ENCODE measurements at regions not wholly inside any gene's neighbourhood (a gene's known extent, or its start where the extent isn't known, plus 50 kb on each side); places are given as distances from the start of the nearest gene placed in this dataset.

DNA sequence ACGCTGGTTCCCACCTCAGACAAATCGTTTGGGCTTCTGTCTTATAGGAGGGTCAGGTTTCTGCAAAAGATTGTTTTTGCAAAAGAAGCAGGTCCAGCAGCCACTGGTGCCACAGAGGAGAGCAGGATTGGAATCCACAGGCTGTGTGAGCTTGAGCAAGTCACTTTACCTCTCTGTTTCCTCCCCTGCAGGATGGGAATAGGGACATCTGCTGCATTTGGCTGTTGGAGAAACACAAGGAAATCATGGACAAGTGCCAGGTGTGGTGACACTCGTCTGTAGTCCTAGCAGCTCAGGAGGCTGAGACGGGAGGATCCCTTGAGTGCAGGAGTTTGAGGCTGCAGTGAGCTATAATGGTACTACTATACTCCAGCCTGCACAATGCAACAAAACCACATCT, 422.6 kb downstream of the MN1 start:
- peaks cover 0 to 12% of the 10 kb centered on the region in 2 donors for H3K27me3 ChIP-seq
- H3K27ac ChIP-seq, result no peak overlapping the region
- H3K36me3 ChIP-seq, result no peaks in the 10 kb centered on the region
- H3K9me3 ChIP-seq, result no peaks in the 10 kb centered on the region
- no peak overlapping the region for H3K4me3 ChIP-seq
- H3K4me1 ChIP-seq, result peaks cover 0 to 4% (median 0%) of the 10 kb centered on the region in 4 donors
- TF ChIP-seq, protein P1, sequence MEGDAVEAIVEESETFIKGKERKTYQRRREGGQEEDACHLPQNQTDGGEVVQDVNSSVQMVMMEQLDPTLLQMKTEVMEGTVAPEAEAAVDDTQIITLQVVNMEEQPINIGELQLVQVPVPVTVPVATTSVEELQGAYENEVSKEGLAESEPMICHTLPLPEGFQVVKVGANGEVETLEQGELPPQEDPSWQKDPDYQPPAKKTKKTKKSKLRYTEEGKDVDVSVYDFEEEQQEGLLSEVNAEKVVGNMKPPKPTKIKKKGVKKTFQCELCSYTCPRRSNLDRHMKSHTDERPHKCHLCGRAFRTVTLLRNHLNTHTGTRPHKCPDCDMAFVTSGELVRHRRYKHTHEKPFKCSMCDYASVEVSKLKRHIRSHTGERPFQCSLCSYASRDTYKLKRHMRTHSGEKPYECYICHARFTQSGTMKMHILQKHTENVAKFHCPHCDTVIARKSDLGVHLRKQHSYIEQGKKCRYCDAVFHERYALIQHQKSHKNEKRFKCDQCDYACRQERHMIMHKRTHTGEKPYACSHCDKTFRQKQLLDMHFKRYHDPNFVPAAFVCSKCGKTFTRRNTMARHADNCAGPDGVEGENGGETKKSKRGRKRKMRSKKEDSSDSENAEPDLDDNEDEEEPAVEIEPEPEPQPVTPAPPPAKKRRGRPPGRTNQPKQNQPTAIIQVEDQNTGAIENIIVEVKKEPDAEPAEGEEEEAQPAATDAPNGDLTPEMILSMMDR (IDR thresholded peaks at IDR 0.05), result no peak
- intact Hi-C loops (cut with DNase I; ENCODE audit: low total_unique reads), result no loop called here
- DNase-seq, result no peak

DNA sequence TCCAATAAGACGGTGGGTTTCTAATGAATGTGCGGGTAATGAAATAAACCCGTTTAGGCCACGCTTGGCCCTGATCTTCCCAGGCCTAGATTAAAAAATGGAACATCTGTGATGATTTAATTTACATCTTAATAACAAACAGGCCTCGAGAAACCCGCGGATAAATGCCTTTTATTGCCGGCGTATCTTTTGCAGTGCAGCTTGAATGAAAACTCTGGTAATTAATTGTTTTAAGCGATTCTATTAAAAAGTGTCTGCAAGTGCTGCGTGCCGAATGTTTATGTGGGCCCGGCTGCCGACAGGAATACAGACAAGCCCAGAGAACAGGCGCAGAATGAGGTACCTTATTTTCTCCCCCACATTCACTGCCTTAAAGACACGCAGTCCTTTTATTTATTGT, 420.7 kb downstream of the MN1 start:
- no peak overlapping the region for H3K27ac ChIP-seq
- DNase-seq, result no peak
- H3K9me3 ChIP-seq, result no peaks in the 10 kb centered on the region
- peaks cover 0 to 4% (median 0%) of the 10 kb centered on the region in 4 donors for H3K4me1 ChIP-seq
- H3K36me3 ChIP-seq, result no peaks in the 10 kb centered on the region
- intact Hi-C loops (cut with DNase I; ENCODE audit: low total_unique reads), result no loop called here
- no peak overlapping the region for H3K4me3 ChIP-seq
- peaks cover 0 to 25% of the 10 kb centered on the region in 2 donors for H3K27me3 ChIP-seq
- TF ChIP-seq, protein P1 (IDR thresholded peaks at IDR 0.05), result no peak

DNA sequence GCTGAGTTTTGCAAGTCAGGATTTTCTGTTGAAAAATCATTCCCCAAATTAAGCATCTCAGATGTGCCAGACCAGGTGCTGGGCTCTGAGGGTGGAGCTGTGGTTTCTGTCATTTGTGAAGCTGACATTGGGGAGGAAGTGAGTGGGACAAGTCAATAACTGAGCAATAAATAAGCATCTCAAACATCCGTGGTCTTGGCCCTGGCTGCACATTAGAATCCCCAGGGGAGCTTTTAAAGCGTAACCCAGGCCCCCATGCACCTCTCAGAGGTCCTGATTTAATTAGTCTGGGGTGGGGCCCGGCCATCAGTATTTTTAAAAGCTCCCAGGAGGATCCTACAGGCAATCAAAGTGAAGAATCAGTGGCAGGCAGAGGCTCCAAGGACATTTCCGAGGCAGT, 420.0 kb downstream of the MN1 start:
- no peak for DNase-seq
- H3K4me1 ChIP-seq, result peaks cover 0 to 4% (median 0%) of the 10 kb centered on the region in 4 donors
- H3K27me3 ChIP-seq, result peaks cover 0 to 26% of the 10 kb centered on the region in 2 donors
- H3K36me3 ChIP-seq, result no peaks in the 10 kb centered on the region
- intact Hi-C loops (cut with DNase I; ENCODE audit: low total_unique reads), result no loop called here
- H3K4me3 ChIP-seq, result no peak overlapping the region
- no peak overlapping the region for H3K27ac ChIP-seq
- H3K9me3 ChIP-seq, result no peaks in the 10 kb centered on the region
- TF ChIP-seq, protein P1 (IDR thresholded peaks at IDR 0.05), result no peak

DNA sequence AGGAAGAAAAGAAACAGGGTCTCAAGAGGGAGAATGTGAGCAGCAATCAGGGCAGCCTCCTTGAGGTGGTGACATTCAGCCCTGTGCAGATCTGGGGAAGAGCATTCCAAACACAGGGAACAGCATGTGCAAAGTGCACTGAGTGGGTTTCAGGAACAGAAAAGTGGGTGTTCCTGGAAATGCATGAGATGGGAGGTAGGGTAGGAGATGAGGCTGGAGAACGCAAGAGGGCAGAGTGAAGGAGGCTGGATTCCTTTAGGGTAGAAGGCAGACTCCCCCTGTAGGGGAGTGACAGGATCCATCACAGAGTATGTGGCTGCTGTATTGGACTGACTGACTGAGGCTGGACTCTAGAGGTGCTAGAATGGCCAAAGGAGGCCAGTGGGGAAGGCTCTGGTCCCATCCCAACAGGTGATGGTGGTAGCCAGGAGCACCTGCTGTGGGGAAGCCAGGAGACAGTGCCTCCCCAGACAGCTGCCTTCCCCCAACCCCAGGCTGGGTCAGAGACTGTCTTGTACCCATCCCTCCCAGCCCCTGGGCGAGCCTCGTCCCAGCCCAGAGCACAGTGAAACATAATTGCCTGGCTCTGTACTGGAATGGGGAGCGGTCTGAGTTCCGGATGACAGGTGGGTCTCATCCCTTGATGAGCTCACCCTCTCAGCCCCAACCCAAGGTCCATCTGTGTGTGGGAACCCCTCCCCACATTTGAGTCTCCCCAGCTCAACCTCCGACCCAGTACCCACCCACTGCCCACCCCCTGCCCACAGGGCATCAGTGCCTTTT, 419.4 kb downstream of the MN1 start:
- Histone ChIP-seq H3K4me3 (no peak overlapping the region), H3K27ac (no peak overlapping the region), H3K4me1 (peaks cover 0 to 4% (median 0%) of the 10 kb centered on the region in 4 donors), H3K36me3 (no peaks in the 10 kb centered on the region), H3K27me3 (peaks cover 0 to 26% of the 10 kb centered on the region in 2 donors), H3K9me3 (no peaks in the 10 kb centered on the region)
- no peak for DNase-seq
- intact Hi-C loops (cut with DNase I; ENCODE audit: low total_unique reads), result no loop called here
- TF ChIP-seq, protein P1 (IDR thresholded peaks at IDR 0.05), result no peak

DNA sequence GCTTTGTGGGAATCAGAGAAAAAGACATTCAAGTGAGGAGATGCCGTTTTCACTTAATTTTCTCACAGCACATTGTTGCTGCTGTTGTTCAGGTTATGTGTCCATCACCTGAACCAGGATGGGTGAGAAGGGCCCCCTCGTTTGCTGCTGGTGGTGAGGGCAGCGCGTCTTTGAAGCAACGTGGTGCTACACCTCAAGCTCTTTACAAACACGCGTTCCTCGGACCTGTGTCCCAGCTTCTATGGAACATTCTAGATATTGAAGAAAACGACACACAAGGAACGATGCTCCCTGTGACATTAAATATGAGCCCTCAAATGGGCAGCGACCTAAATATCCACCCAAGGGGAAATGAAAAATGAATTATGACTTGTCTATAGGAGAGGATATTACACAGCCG, 418.6 kb downstream of the MN1 start:
- no peaks in the 10 kb centered on the region for H3K9me3 ChIP-seq
- H3K27me3 ChIP-seq, result peaks cover 0 to 26% of the 10 kb centered on the region in 2 donors
- peaks cover 0 to 2% (median 0%) of the 10 kb centered on the region in 4 donors for H3K4me1 ChIP-seq
- TF ChIP-seq, protein P1 (IDR thresholded peaks at IDR 0.05), result no peak
- DNase-seq, result no peak
- no peaks in the 10 kb centered on the region for H3K36me3 ChIP-seq
- no peak overlapping the region for H3K4me3 ChIP-seq
- H3K27ac ChIP-seq, result no peak overlapping the region
- intact Hi-C loops (cut with DNase I; ENCODE audit: low total_unique reads), result no loop called here

Data from tibial artery (tissue), 4 donors.